Karpas-422 (cell line): ENCODE measurements at regions not wholly inside any gene's neighbourhood (a gene's known extent, or its start where the extent isn't known, plus 50 kb on each side); places are given as distances from the start of the nearest gene placed in this dataset.

Source experiments
- DNase-seq: peaks from one replicate; pipeline ENCODE4 v3.0.0-alpha.2; 2015
- H2AFZ ChIP-seq: fragments of 200-600 bp; sonication (generic); 2 replicates; pipeline ENCODE4 v1.6.1; 2014; ENCODE audit warnings: antibody characterized with exemption, low read length, mixed read lengths
- H3K27ac ChIP-seq: fragments of 200-600 bp; sonication (generic); 2 replicates; pipeline ENCODE4 v1.5.1; 2014; ENCODE audit warnings: mild to moderate bottlenecking, low read length, moderate library complexity
- H3K27me3 ChIP-seq: fragments of 200-600 bp; sonication (generic); 2 replicates; pipeline ENCODE4 v1.6.1; 2014; ENCODE audit warnings: low read length, mixed read lengths
- H3K36me3 ChIP-seq: fragments of 200-600 bp; sonication (generic); 2 replicates; pipeline ENCODE4 v1.6.1; 2014; ENCODE audit warnings: low read length, mixed read lengths; ENCODE audit not compliant: insufficient read depth
- H3K4me1 ChIP-seq: fragments of 200-600 bp; sonication (generic); 2 replicates; pipeline ENCODE4 v1.6.1; 2014; ENCODE audit warnings: mild to moderate bottlenecking, low read length, mixed read lengths
- H3K4me2 ChIP-seq: fragments of 200-600 bp; sonication (generic); 2 replicates; pipeline ENCODE4 v1.6.1; 2014; ENCODE audit warnings: low read length, low read depth, mild to moderate bottlenecking; ENCODE audit not compliant: poor library complexity, severe bottlenecking
- H3K4me3 ChIP-seq: fragments of 200-600 bp; sonication (generic); 2 replicates; pipeline ENCODE4 v1.5.1; 2014; ENCODE audit warnings: mild to moderate bottlenecking, antibody characterized with exemption, low read length, mixed read lengths
- H3K79me2 ChIP-seq: fragments of 200-600 bp; sonication (generic); 2 replicates; pipeline ENCODE4 v1.6.1; 2014; ENCODE audit warnings: mild to moderate bottlenecking, low read length, mixed read lengths
- H3K9ac ChIP-seq: fragments of 200-600 bp; sonication (generic); 2 replicates; pipeline ENCODE4 v1.6.0; 2014; ENCODE audit warnings: low read length
- H3K9me2 ChIP-seq: fragments of 200-600 bp; sonication (generic), shearing (Covaris generic); replicated peaks from 2 replicates; pipeline ENCODE4 v1.6.0; 2014; ENCODE audit warnings: mild to moderate bottlenecking, low read length, moderate library complexity; ENCODE audit not compliant: insufficient read depth
- H3K9me3 ChIP-seq: fragments of 300-700, 200-600 bp; sonication (generic); 2 replicates; pipeline ENCODE4 v1.6.1; 2014; ENCODE audit warnings: low read length, mixed read lengths
- H4K20me1 ChIP-seq: fragments of 200-600 bp; sonication (generic); 2 replicates; pipeline ENCODE4 v1.6.1; 2014; ENCODE audit warnings: mild to moderate bottlenecking, antibody characterized with exemption, low read length, low read depth; ENCODE audit not compliant: insufficient read depth

GRCh38 chr11:45060707-45061106 lies 85.7 kb upstream of the PRDM11 start:
- Histone ChIP-seq H3K4me1 (peaks cover 14% of the 10 kb centered on the region), H4K20me1 (no peaks in the 10 kb centered on the region), H3K27ac (no peak overlapping the region), H3K9me2 (no peaks in the 10 kb centered on the region), H3K27me3 (no peaks in the 10 kb centered on the region), H2AFZ (no peak overlapping the region), H3K79me2 (no peaks in the 10 kb centered on the region), H3K4me2 (no peak overlapping the region), H3K9me3 (no peaks in the 10 kb centered on the region), H3K36me3 (no peaks in the 10 kb centered on the region; the same call in 1 of the 2 replicates), H3K9ac (no peak overlapping the region), H3K4me3 (no peak overlapping the region)
- DNase-seq: no peak

- Histone ChIP-seq H3K9me3 (peaks cover 4% of the 10 kb centered on the region; the same call in 1 of the 2 replicates), H3K9ac (no peak overlapping the region), H3K9me2 (no peaks in the 10 kb centered on the region)
These were observed 84.8 kb upstream of the PRDM11 start for GRCh38 chr11:45061641-45062040.

GRCh38 chr11:45062115-45062514 lies 84.3 kb upstream of the PRDM11 start:
- Histone ChIP-seq H3K79me2 (no peaks in the 10 kb centered on the region), H2AFZ (no peak overlapping the region), H4K20me1 (no peaks in the 10 kb centered on the region), H3K4me3 (no peak overlapping the region), H3K4me1 (peaks cover 14% of the 10 kb centered on the region), H3K4me2 (no peak overlapping the region), H3K9me2 (no peaks in the 10 kb centered on the region), H3K9ac (no peak overlapping the region), H3K36me3 (peaks cover 4% of the 10 kb centered on the region; the same call in 1 of the 2 replicates), H3K27ac (no peak overlapping the region), H3K27me3 (peaks cover 3% of the 10 kb centered on the region; the same call in 1 of the 2 replicates), H3K9me3 (peaks cover 7% of the 10 kb centered on the region)
- no peak for DNase-seq

More at GRCh38 chr11:45061641-45062040, 84.8 kb upstream of the PRDM11 start:
- H4K20me1 ChIP-seq: no peaks in the 10 kb centered on the region
- H3K4me3 ChIP-seq: no peak overlapping the region
- DNase-seq: no peak
- H3K79me2 ChIP-seq: no peaks in the 10 kb centered on the region
- no peak overlapping the region for H2AFZ ChIP-seq
- no peak overlapping the region for H3K27ac ChIP-seq
- no peak overlapping the region for H3K4me2 ChIP-seq
- H3K4me1 ChIP-seq: peaks cover 16% of the 10 kb centered on the region
- peaks cover under 1% of the 10 kb centered on the region; the same call in 1 of the 2 replicates for H3K36me3 ChIP-seq
- H3K27me3 ChIP-seq: no peaks in the 10 kb centered on the region

- no peak overlapping the region for H2AFZ ChIP-seq
- peaks cover 24% of the 10 kb centered on the region for H3K4me1 ChIP-seq
- H3K9me2 ChIP-seq: no peaks in the 10 kb centered on the region
- no peaks in the 10 kb centered on the region for H4K20me1 ChIP-seq
- H3K36me3 ChIP-seq: peaks cover 4% of the 10 kb centered on the region; the same call in 1 of the 2 replicates
- peaks cover 7% of the 10 kb centered on the region for H3K9me3 ChIP-seq
- peaks cover 3% of the 10 kb centered on the region; the same call in 1 of the 2 replicates for H3K27me3 ChIP-seq
- no peak overlapping the region for H3K9ac ChIP-seq
- no peak for DNase-seq
- H3K4me3 ChIP-seq: no peak overlapping the region
- no peak overlapping the region for H3K27ac ChIP-seq
- H3K4me2 ChIP-seq: no peak overlapping the region
- no peaks in the 10 kb centered on the region for H3K79me2 ChIP-seq
These were observed 83.3 kb upstream of the PRDM11 start for GRCh38 chr11:45062974-45063635.

- Histone ChIP-seq H3K4me3 (no peak overlapping the region), H3K4me1 (peaks cover 26% of the 10 kb centered on the region), H2AFZ (no peak overlapping the region), H3K4me2 (no peak overlapping the region), H3K36me3 (peaks cover 4% of the 10 kb centered on the region; the same call in 1 of the 2 replicates), H3K9me3 (peaks cover 7% of the 10 kb centered on the region), H3K9me2 (no peaks in the 10 kb centered on the region), H3K27me3 (peaks cover 3% of the 10 kb centered on the region; the same call in 1 of the 2 replicates), H3K9ac (no peak overlapping the region), H4K20me1 (no peaks in the 10 kb centered on the region), H3K79me2 (no peaks in the 10 kb centered on the region), H3K27ac (no peak overlapping the region)
- no peak for DNase-seq
These were observed 82.8 kb upstream of the PRDM11 start for GRCh38 chr11:45063669-45064068.

GRCh38 chr11:45067966-45068365 lies 78.5 kb upstream of the PRDM11 start:
- no peak overlapping the region for H3K27ac ChIP-seq
- peaks cover 4% of the 10 kb centered on the region; the same call in 1 of the 2 replicates for H3K36me3 ChIP-seq
- no peak for DNase-seq
- H3K4me3 ChIP-seq: no peak overlapping the region
- H3K4me1 ChIP-seq: peaks cover 31% of the 10 kb centered on the region
- H3K4me2 ChIP-seq: no peak overlapping the region
- no peaks in the 10 kb centered on the region for H3K79me2 ChIP-seq
- no peak overlapping the region for H2AFZ ChIP-seq
- no peak overlapping the region for H3K9ac ChIP-seq
- H4K20me1 ChIP-seq: no peaks in the 10 kb centered on the region
- H3K9me2 ChIP-seq: no peaks in the 10 kb centered on the region
- peaks cover 7% of the 10 kb centered on the region for H3K9me3 ChIP-seq
- peaks cover 3% of the 10 kb centered on the region; the same call in 1 of the 2 replicates for H3K27me3 ChIP-seq

GRCh38 chr11:45071232-45071631 lies 75.2 kb upstream of the PRDM11 start:
- Histone ChIP-seq H3K9me2 (no peaks in the 10 kb centered on the region), H2AFZ (no peak overlapping the region), H3K4me1 (peaks cover 39% of the 10 kb centered on the region), H3K9me3 (peaks cover 7% of the 10 kb centered on the region), H3K4me2 (no peak overlapping the region), H3K27me3 (peaks cover 3% of the 10 kb centered on the region; the same call in 1 of the 2 replicates), H3K9ac (no peak overlapping the region), H3K36me3 (peaks cover 4% of the 10 kb centered on the region; the same call in 1 of the 2 replicates), H4K20me1 (no peaks in the 10 kb centered on the region), H3K27ac (no peak overlapping the region), H3K4me3 (no peak overlapping the region), H3K79me2 (no peaks in the 10 kb centered on the region)
- no peak for DNase-seq

- peak overlapping the region; percentile 60 for H3K9ac ChIP-seq
- 0 out of 2 replicates have a peak overlapping the region, but pooled peaks have one; percentile 5 for H3K27ac ChIP-seq
- H3K27me3 ChIP-seq: no peaks in the 10 kb centered on the region
- peak overlapping the region; percentile 61 for H3K4me2 ChIP-seq
- H3K4me3 ChIP-seq: peak overlapping the region; percentile 31; the same call in 1 of the 2 replicates
- H2AFZ ChIP-seq: peak overlapping the region; percentile 71; the same call in 1 of the 2 replicates
- no peaks in the 10 kb centered on the region for H3K79me2 ChIP-seq
- H3K9me2 ChIP-seq: no peaks in the 10 kb centered on the region
- DNase-seq: peak; percentile 80
- H3K4me1 ChIP-seq: peaks cover 50% of the 10 kb centered on the region
- H4K20me1 ChIP-seq: no peaks in the 10 kb centered on the region
- H3K36me3 ChIP-seq: no peaks in the 10 kb centered on the region
- H3K9me3 ChIP-seq: no peaks in the 10 kb centered on the region
These were observed 72.7 kb upstream of the PRDM11 start for GRCh38 chr11:45073685-45074141.
